ENCODE measurements at regions not wholly inside any gene's neighbourhood (a gene's known extent, or its start where the extent isn't known, plus 50 kb on each side); places are given as distances from the start of the nearest gene placed in this dataset.

DNA sequence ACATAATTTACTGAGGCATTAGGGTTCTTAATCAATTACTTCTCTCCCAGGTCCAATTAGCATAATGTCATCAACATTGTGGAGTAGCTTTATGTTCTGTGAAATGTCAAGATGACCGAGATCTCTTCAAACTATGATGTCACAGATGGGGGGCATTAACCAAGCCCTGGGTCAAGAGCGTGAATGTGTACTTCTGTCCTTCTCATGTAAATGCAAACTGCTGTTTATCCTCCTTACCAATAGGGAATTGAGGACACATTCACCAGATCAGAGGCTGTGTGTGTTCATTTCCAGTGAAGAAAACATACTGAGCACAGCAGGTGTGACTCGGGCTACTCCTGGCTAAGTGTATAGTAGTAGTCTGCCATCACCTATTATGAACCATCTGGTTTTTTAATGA is 177.9 kb downstream of the MINAR1 start (continued):
- TF ChIP-seq, protein P1, sequence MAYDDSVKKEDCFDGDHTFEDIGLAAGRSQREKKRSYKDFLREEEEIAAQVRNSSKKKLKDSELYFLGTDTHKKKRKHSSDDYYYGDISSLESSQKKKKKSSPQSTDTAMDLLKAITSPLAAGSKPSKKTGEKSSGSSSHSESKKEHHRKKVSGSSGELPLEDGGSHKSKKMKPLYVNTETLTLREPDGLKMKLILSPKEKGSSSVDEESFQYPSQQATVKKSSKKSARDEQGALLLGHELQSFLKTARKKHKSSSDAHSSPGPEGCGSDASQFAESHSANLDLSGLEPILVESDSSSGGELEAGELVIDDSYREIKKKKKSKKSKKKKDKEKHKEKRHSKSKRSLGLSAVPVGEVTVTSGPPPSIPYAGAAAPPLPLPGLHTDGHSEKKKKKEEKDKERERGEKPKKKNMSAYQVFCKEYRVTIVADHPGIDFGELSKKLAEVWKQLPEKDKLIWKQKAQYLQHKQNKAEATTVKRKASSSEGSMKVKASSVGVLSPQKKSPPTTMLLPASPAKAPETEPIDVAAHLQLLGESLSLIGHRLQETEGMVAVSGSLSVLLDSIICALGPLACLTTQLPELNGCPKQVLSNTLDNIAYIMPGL (CRISPR knock-in tag; IDR thresholded peaks at IDR 0.05), result no peak
- no peak for TF ChIP-seq GABPB1 (CRISPR knock-in tag; IDR thresholded peaks at IDR 0.05)
- no peak for TF ChIP-seq IRF2 (CRISPR knock-in tag; IDR thresholded peaks at IDR 0.05; ENCODE audit: borderline replicate concordance, low read depth)

DNA sequence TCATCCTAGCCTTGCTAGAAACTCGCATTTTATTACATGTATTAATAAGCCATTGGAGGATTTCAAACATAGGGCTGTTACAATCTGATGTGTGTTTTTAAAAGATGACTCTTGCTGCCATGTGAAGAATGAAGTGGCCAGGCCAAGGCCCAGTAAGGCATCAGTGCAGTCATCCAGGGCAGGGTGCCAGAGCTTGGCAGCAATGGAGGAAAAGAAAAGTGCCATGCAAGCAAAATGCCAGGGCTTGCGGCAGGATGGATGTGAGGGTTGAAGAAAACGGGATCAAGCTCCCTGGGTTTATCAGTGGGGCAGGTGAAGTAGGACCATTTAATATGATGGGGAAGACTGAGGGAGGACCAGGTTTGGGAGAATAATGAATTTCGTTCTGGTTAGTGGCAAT is 183.6 kb downstream of the MINAR1 start:
- ChIA-PET CTCF (no interaction called here), POLR2A (no interaction called here)
- Mint-ChIP-seq H3K4me1 (no peaks in the 10 kb centered on the region), H3K9me3 (no peaks in the 10 kb centered on the region), H3K36me3 (no peaks in the 10 kb centered on the region), H3K27me3 (ENCODE audit: low read depth) (no peaks in the 10 kb centered on the region; the same call in 1 of the 2 replicates), H3K27ac (no peak overlapping the region), H3K4me3 (no peak overlapping the region)
- ATAC-seq (no peak), DNase-seq (ENCODE audit: low spot score) (no peak)
- TF ChIP-seq, protein P2, sequence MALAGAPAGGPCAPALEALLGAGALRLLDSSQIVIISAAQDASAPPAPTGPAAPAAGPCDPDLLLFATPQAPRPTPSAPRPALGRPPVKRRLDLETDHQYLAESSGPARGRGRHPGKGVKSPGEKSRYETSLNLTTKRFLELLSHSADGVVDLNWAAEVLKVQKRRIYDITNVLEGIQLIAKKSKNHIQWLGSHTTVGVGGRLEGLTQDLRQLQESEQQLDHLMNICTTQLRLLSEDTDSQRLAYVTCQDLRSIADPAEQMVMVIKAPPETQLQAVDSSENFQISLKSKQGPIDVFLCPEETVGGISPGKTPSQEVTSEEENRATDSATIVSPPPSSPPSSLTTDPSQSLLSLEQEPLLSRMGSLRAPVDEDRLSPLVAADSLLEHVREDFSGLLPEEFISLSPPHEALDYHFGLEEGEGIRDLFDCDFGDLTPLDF (CRISPR knock-in tag; IDR thresholded peaks at IDR 0.05), result no peak
- TF ChIP-seq, protein P3, sequence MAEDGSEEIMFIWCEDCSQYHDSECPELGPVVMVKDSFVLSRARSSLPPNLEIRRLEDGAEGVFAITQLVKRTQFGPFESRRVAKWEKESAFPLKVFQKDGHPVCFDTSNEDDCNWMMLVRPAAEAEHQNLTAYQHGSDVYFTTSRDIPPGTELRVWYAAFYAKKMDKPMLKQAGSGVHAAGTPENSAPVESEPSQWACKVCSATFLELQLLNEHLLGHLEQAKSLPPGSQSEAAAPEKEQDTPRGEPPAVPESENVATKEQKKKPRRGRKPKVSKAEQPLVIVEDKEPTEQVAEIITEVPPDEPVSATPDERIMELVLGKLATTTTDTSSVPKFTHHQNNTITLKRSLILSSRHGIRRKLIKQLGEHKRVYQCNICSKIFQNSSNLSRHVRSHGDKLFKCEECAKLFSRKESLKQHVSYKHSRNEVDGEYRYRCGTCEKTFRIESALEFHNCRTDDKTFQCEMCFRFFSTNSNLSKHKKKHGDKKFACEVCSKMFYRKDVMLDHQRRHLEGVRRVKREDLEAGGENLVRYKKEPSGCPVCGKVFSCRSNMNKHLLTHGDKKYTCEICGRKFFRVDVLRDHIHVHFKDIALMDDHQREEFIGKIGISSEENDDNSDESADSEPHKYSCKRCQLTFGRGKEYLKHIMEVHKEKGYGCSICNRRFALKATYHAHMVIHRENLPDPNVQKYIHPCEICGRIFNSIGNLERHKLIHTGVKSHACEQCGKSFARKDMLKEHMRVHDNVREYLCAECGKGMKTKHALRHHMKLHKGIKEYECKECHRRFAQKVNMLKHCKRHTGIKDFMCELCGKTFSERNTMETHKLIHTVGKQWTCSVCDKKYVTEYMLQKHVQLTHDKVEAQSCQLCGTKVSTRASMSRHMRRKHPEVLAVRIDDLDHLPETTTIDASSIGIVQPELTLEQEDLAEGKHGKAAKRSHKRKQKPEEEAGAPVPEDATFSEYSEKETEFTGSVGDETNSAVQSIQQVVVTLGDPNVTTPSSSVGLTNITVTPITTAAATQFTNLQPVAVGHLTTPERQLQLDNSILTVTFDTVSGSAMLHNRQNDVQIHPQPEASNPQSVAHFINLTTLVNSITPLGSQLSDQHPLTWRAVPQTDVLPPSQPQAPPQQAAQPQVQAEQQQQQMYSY (CRISPR knock-in tag; IDR thresholded peaks at IDR 0.05), result no peak
- TF ChIP-seq TP53 (CRISPR knock-in tag; IDR thresholded peaks at IDR 0.05), result no peak
- no peak for TF ChIP-seq ZNF416 (CRISPR knock-in tag; IDR thresholded peaks at IDR 0.05)
- TF ChIP-seq OVOL2 (CRISPR knock-in tag; IDR thresholded peaks at IDR 0.05; ENCODE audit: borderline replicate concordance), result no peak

DNA sequence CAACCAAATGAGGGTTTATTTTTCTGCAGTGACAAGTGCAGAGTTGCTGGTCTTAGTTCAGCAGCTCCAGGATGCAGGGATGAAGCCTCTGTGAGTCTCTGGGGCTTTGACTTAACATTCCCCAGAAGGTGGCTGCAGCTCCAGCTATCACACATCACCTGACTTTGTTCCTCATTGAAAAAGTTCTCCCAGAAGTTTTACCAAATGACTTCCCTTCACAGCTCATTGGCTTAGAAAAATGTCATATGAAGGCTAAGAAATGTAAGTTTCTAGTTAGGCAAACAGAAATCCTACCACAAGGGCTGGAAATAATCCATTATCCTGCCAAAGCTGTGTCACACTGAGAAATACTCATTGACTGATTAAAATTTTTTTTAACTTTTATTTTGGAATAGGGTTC is 184.9 kb downstream of the MINAR1 start:
- ATAC-seq, result no peak
- Mint-ChIP-seq H3K4me3 (no peak overlapping the region), H3K9me3 (no peaks in the 10 kb centered on the region), H3K4me1 (no peaks in the 10 kb centered on the region), H3K27me3 (ENCODE audit: low read depth) (no peaks in the 10 kb centered on the region; the same call in 1 of the 2 replicates), H3K27ac (no peak overlapping the region), H3K36me3 (no peaks in the 10 kb centered on the region)
- CTCF ChIA-PET, result interaction anchor here (1.0 kb wide), 1 partner anchor 21 kb away, joined by 5 read pairs; no protein-coding TSS in a partner anchor
- DNase-seq (ENCODE audit: low spot score), result no peak
- POLR2A ChIA-PET, result no interaction called here
- TF ChIP-seq NR1H2 (CRISPR knock-in tag; IDR thresholded peaks at IDR 0.05), result no peak
- TF ChIP-seq ZNF416 (CRISPR knock-in tag; IDR thresholded peaks at IDR 0.05), result no peak
- TF ChIP-seq, protein P4, sequence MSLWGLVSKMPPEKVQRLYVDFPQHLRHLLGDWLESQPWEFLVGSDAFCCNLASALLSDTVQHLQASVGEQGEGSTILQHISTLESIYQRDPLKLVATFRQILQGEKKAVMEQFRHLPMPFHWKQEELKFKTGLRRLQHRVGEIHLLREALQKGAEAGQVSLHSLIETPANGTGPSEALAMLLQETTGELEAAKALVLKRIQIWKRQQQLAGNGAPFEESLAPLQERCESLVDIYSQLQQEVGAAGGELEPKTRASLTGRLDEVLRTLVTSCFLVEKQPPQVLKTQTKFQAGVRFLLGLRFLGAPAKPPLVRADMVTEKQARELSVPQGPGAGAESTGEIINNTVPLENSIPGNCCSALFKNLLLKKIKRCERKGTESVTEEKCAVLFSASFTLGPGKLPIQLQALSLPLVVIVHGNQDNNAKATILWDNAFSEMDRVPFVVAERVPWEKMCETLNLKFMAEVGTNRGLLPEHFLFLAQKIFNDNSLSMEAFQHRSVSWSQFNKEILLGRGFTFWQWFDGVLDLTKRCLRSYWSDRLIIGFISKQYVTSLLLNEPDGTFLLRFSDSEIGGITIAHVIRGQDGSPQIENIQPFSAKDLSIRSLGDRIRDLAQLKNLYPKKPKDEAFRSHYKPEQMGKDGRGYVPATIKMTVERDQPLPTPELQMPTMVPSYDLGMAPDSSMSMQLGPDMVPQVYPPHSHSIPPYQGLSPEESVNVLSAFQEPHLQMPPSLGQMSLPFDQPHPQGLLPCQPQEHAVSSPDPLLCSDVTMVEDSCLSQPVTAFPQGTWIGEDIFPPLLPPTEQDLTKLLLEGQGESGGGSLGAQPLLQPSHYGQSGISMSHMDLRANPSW (CRISPR knock-in tag; conservative IDR thresholded peaks at IDR 0.05; ENCODE audit: low read depth), result no peak
- no peak for TF ChIP-seq KAT7 (CRISPR knock-in tag; IDR thresholded peaks at IDR 0.05; ENCODE audit: borderline replicate concordance)
- TF ChIP-seq HMGA2 (CRISPR knock-in tag; IDR thresholded peaks at IDR 0.05), result no peak

All from WTC11 (cell line).